Esophagus squamous epithelium (tissue), 4 donors: ENCODE measurements at regions not wholly inside any gene's neighbourhood (a gene's known extent, or its start where the extent isn't known, plus 50 kb on each side); places are given as distances from the start of the nearest gene placed in this dataset.

Experiments used
- POLR2A ChIP-seq, 4 donors: fragments of 450-650 bp; IDR thresholded peaks; one replicate each; pipeline ENCODE4 v1.6.1; 2017; ENCODE audit warnings: antibody characterized with exemption in 4 of 4, mild to moderate bottlenecking in 4 of 4, moderate library complexity in 3 of 4
- TF ChIP-seq, protein P1 (sequence below), 6 experiments: fragments of 450-650 bp in 4 of 6; fragments of 200-600 bp in 2 of 6; sonication (generic) in 2 of 6; IDR thresholded peaks; one replicate each; pipeline ENCODE4 v1.5.1; 2016 to 2019; ENCODE audit warnings: antibody characterized with exemption in 6 of 6, mild to moderate bottlenecking in 4 of 6, moderate library complexity in 4 of 6

DNA sequence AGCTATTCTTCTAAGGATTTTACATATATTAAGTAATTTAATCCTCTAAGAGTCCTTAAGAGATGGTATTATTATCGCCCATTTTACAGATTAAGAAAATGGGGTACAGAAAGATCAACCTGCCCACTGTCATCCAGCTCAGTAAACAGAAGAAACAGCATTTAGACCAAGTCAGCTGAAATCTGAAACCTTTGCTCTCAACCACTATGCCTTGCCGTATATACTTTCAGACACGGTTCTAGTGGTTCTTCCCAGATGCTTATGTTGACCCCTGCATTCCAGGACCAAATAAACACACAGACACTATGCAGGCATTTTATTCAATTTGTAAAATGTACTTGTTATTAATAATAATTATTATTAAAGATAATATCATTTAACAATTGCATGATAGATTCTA lies 854.8 kb downstream of the KCNJ2 start:
- TF ChIP-seq POLR2A (IDR thresholded peaks at IDR 0.05): no peak
- TF ChIP-seq, protein P1, sequence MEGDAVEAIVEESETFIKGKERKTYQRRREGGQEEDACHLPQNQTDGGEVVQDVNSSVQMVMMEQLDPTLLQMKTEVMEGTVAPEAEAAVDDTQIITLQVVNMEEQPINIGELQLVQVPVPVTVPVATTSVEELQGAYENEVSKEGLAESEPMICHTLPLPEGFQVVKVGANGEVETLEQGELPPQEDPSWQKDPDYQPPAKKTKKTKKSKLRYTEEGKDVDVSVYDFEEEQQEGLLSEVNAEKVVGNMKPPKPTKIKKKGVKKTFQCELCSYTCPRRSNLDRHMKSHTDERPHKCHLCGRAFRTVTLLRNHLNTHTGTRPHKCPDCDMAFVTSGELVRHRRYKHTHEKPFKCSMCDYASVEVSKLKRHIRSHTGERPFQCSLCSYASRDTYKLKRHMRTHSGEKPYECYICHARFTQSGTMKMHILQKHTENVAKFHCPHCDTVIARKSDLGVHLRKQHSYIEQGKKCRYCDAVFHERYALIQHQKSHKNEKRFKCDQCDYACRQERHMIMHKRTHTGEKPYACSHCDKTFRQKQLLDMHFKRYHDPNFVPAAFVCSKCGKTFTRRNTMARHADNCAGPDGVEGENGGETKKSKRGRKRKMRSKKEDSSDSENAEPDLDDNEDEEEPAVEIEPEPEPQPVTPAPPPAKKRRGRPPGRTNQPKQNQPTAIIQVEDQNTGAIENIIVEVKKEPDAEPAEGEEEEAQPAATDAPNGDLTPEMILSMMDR (IDR thresholded peaks at IDR 0.05): no peak
